Non-pigmented ciliary epithelial cell (primary cell): ENCODE measurements at regions not wholly inside any gene's neighbourhood (a gene's known extent, or its start where the extent isn't known, plus 50 kb on each side); places are given as distances from the start of the nearest gene placed in this dataset.

Experiments used
- DNase-seq: peaks from one replicate; pipeline ENCODE4 v3.0.0-alpha.2; 2010; ENCODE audit warnings: low read depth

DNA sequence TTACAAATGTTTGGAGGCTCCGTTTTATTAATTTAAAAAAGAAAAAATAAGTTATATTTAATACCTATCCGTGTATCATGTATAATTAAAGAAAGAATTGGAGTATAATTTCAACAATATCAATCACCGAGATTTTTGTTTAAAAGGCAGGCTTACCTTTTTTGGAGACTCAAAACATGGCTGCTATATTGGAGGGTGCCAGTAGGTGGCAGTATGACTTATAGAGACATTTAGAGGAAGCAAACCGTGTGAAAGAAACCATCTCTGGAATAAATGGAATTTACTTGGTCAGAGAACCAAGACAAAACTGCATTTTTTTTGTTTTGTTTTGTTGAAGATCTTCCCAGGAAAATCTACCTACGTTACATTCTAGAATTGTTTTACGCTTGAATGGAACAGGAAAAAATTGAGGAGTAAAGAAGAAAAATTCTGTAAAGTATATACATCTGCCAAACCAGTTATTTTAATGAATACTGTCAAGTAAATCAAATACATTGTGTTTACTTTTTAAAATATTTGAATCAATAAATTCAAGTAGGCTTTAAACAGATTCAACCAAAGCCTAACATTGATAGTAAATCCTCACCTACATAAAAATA, 802.6 kb upstream of the ALCAM start:
- DNase-seq, result no peak

DNA sequence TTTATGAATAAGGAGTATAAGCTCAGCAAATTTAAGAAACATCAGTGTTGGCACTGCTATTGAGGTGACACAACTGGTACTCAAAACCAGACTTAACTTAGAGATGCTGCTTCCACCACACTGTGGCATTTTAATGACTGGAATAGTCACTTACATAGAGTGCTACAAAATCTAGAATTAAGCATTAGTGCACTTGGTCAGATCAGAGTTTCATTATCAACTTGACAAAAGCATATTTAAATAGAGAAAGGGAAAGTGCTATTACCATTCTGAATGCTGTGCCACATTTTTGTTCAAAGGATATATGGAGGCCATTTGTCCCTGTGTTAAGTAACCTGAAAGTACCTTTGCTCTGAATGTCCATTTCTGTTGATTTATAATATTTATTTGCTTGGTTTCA, 800.7 kb upstream of the ALCAM start:
- DNase-seq, result no peak

DNA sequence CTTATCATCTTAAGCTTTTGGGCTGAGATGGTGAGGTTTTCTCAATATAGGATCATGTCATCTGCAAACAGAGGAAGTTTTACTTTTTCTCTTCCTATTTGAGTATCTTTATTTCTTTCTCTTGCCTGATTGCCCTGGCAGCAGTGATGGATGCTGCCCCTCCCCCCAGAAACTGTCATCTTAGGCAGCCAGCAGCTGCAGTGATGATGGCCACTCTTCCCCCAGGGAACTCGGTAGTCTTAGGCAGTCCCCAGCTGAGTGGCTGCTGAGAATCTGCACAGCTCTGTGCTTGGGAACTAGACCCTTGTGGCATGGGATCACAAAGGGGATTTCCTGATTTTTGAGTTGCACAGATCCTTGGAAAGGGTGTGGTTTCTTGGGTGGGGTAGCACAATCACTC, 791.1 kb upstream of the ALCAM start:
- no peak for DNase-seq

DNA sequence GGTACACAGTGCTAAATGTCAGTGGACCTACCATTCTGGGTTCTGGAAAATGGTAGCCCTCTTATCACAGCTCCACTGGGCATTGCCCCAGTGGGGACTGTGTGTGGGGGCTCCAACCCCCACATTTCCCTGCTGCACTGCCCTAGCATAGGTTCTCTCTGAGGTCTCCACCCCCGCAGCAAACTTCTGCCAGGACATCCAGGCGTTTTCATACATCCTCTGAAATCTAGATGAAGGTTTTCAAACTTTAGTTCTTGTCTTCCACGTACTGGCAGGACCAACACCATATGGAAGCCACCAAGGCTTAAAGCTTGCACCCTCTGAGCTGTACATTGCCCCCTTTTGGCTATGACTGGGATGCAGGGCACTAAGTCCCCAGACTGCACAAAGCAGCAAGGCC, 788.2 kb upstream of the ALCAM start:
- no peak for DNase-seq

DNA sequence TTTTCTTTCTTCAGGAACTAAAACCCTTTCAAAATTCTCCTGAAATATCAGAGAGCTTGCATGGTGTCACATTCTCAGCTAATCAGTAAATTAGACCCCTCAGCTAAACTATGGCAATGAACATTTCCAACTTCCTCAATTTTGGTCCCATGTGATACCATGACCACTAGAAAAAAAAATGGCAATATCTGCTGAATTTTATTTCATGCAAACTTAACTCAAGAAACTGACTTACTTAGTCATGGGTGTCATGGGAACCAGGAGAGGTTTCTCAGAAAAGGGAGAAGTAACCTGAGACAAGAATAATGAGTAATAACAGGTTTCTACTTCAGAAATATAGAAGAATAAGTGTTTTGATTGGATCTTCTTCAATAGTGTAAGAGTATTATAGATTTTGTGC, 784.6 kb upstream of the ALCAM start:
- no peak for DNase-seq

DNA sequence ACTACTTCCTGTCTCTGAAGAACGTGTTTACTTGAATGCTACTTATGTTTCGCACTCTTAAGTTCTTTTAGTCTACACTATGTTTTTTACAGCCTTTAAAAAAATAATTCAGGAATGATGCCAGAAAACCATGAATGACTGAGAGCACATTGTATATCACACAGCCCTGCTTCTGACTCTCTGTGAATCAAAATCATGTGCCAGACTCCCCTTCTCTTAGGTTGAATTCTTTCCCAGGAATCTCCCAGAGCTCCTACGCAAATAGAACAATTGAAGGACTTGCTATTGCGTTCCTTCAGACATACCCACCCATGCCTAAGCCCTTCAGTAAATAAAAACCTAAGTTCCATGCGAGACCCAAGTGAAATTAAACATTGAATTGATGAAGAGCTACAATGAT, 782.0 kb upstream of the ALCAM start:
- no peak for DNase-seq

DNA sequence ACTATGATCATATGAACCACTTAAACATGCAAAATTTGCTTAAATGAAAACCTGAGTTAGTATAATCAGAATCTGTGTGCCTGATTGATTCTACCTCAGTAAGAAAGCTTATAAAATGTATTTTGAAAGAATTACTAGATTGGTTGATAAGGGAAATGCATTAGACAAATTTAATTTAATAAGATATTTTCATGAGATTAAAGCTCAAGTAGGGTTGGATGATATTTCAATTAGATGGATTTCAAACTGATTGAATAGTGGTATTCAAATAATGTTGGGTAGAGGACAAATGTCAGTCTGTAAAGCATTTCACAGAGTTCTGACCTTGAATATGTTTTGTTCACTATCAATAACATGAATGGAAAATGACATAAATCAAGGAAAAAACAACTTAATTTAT, 780.4 kb upstream of the ALCAM start:
- no peak for DNase-seq

DNA sequence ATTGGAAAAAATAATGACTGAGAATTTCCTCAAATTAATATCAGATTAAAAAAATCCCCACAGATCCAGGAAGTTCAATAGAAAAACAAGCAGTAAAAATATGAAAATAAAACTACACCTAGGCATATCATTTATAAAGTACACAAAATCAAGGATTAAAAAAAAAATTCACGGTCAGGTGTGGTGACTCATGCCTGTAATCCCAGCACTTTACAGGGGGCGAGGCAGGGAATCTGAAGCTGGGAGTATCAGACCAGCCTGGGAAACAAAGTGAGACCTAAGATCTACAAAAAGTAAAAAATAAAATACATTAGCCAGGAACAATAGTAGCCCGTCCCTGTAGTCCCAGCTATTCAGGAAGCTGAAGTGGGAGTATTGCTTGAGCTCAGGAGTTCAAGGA, 778.3 kb upstream of the ALCAM start:
- DNase-seq, result no peak

DNA sequence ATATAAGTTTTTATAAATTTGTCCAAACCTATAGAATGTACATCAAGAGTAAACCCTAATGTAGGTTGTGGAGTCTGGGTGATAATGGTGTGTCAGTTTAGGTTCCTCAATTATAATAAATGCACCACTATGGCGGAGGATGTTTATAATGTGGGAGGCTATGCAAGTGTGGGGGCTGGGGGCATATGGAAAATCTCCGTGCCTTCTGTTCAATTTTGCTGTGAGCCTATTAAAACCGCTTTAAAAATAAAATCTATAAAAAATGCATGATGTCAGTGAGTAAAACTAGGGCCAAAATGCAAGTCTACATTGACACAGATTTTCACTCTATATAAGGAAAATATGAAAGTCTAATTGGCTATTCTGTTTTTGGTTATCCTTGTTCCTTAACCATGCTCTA, 774.9 kb upstream of the ALCAM start:
- DNase-seq, result no peak

DNA sequence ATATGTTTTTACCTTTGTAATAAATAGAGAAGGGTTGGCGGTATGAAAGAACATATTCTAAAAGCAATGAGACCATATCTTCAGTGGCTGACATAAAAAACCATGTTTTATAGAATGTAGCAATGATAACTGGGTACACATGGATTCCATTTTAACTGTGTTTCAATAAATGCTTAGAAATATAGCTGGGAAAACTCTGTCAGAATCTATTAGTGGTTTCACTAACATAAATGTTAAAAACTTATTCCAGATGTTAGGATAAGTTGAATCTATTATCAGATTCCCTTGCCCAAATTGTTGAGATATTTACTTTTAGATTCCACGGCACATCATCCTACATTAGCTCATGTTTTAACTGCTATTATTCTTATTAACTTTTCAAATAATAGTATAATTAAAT, 772.2 kb upstream of the ALCAM start:
- DNase-seq, result no peak

DNA sequence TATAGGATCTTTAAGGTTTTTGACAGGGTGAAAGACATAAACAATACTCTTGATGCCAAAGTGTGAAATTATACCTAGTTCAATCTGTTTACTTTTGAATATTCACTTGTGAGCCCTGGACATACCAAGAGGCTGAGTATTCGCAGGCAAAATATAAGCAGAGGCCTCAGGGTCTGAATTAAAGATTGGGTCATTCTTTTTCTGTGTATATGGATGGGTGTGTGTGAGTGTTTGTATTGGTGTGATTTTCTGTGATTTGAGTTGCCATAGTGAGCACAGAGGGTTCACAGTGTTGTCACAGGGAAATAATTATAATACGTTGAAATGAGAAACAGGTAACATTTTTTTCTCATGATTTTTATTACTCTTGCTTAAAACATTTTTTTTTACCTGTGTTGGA, 770.7 kb upstream of the ALCAM start:
- no peak for DNase-seq

DNA sequence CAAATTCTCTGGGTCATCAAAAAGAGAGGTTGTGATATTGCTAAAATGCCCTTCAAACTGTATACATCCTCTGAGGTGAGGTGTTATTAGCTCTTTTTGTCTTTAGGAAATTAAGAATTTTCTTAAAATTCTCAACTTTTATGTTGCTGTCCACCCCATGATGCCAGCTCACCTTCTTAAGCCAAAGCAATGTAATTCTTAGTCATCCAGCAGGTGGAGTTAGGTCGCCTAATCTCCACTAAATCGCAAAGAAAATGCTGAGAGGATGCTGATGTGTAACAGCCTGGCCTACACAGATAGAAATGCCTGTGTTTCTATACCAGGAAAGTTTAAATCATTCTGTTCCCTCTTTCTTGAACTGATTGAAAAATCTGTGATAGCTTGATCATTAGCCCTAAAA, 770.2 kb upstream of the ALCAM start:
- DNase-seq, result peak; percentile 42

DNA sequence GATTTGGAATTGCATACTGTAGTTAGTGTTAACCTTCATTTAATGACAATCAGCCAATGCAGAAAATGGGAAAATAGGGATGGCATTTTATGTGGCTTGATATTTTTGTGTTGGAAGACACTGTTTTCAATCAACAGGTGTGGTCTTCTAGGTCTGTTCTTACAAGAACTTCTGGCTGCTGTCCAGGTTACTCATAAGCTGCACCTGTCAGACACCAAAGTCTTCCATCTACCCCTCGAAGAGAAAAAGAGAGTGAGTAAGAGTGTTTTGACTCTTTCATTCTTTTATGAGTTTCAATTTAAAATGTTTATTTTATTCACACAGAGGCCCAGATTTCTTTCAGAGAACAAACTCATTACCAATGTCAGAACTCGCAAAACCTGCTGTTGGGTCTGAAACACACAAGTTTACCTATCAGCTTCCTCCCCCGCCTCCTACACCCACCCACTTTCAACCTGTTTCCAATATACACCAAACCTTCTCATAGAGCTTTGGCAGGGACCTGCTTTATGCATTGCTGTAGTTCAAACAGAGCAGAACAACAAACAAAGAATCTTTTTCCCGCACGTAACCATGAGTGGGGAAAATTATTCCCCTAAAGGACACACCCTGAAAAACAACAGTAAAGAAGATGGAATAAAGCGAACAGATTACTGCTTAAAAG, 767.7 kb upstream of the ALCAM start:
- no peak for DNase-seq

DNA sequence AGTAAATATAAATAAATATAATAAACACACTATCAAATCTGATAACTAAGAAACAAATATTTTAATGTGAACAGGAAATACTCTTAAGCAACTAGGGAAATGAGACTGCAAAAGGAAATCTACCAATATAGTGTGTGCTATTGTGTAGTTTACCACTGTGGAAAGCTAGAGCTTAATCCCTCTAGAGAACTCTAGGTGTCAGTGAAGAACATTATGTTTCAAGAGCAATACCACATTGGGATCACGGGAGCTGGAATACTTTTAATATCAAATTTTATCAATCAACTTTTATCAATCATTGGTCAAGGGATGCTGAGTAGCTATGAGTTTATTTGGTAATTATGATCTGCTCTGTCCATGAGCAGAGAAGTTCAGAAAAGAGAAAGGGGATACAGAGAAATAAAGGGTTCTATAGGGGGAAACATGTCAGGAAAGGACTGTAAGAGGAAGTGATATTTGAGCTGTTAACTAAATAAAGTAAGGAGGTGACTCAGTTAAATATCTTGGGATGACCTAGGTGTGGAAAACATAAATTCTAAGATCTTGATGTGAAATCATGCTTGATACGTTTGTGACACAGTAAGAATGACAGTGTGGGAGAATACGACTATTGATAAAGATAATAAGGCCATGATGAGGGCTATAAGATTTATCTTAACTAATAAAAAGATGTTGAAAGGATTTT, 762.2 kb upstream of the ALCAM start:
- no peak for DNase-seq

DNA sequence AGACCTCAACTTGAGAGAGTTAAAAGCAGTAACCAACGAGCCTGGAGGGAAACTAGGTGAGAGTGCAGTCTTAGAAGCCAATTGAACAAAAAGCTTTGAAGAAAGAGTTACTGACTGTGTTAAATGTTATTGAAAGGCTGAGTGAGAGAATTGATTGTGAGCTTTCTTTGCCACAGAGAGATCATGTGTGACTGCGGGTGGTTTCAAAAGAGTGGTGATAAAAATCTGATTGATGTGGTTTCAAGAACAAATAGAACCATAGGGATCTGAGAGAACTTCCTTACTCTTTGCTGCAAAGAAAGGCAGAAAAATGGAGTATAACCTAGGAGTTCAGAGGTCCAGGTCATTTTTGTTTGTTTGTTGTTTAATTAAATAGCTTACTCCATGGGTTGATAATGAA, 759.9 kb upstream of the ALCAM start:
- DNase-seq, result no peak

DNA sequence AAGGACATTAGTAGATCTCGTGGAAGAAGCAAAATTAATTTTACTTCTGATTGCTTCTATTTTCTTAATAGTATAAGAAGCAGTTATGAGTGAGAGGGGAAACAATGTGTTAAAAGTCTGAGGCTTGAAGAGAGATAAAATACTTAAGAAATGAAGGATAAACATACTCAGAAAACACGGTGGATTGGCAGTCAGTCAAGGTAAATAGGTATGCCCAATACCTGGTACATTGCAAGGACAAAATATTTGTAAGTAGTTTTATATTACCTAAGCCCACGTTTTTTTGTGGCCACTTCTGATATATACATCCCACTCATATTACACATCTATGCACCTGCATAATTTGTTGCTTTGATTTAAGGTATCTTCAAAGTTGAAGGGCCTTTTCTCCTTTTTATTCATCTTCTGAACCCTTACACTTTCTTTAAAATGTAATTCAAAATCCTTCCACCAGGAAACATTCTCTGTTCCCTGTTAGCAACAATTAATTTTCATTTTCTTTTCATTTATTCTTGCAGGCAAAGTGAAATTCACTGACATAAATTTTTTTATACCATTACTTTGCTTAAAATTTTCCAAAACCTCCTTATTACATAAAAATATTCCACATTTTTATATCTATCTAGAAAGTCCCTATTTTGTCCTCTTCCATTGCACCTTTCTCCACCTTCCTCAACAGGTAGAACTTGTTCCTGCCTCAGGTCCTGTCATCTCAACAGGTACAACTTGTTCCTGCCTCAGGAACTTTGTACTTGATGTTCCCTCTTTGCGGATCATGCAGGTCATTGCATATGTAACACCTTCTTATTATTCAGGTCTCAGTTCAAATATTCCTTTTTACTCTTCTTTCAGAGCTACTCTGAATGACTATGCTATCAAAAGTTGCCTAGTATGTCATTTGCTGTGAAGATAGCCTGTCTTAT, 755.7 kb upstream of the ALCAM start:
- no peak for DNase-seq

DNA sequence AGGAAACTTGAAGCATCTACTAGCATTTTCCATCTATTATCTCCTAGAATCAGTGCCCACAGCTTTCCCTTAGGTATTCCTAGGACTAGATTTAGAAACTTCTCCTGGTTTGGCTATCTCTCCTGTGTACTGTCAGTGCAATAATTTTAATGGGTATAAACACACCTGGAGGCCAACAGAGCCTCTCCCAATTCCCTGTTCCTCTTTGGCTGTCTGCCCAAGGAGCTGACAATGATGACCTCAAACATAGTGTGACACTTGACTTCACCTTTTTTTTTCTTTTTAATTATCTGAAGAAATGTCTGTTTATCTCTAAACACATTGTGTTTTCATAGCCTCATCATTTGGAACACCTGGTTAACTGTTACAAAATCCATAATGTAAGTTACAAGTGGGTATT, 754.5 kb upstream of the ALCAM start:
- DNase-seq, result no peak

DNA sequence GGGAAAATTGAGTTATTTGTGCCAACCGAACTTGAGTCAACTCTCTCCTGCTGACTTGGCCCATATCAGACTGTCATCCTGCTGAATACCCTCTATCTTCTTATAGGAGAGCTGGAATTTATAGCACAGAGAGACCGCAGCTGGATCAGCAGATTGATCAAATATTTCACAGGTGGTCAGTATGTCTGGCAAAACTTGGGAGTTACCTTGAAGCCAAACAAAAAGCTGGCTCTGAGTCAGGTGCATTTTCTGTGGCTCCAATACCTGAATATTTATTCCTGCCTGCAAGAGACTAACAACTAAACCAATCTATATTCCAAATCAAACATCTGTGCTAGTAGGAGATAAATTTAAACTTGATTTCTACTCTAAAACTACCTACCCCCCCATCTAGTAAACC, 752.1 kb upstream of the ALCAM start:
- no peak for DNase-seq

DNA sequence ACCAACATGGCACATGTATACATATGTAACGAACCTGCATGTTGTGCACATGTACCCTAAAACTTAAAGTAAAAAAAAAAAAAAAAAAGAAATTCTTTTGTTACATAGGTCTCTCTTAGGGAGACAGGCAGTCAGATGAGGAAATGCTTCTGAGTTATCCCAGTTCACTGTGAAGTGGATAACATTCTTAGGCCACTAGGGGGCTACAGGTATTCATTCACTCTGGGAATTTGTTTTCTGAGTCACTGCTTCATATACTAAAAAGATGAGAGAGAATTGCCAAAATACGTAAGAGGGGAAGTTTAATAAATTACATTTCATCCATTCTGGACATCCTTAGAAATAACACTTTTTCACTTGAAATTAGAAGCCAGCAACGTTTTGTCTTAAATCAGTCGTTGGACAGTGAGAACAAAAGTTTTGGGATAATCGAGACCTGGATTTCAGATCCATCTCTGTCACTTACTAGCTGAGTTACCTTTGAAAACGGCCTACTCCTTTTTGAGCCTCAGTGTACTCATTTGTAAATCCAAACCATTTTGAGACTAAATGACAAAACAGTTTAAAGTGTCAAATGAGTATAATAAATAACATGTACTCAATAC, 738.4 kb upstream of the ALCAM start:
- DNase-seq, result no peak

DNA sequence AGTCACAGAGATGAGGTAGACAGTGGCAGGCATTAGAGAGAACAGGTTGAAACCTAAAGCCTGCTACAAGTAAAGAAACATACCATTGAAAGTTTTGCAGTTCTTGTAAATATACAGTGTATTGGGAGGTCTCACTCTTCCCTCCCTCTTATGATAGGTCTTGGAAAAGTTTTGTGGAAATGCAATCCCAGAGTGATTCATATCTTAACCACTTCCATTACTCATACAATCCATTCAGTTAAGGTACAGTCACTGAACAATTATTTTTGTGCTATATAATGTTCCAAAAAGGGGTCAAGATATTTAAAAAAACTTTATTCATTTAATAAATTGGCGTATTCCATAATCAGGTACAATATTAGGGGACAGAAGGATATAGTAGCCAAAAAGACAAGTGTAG, 737.7 kb upstream of the ALCAM start:
- DNase-seq, result peak; percentile 57

DNA sequence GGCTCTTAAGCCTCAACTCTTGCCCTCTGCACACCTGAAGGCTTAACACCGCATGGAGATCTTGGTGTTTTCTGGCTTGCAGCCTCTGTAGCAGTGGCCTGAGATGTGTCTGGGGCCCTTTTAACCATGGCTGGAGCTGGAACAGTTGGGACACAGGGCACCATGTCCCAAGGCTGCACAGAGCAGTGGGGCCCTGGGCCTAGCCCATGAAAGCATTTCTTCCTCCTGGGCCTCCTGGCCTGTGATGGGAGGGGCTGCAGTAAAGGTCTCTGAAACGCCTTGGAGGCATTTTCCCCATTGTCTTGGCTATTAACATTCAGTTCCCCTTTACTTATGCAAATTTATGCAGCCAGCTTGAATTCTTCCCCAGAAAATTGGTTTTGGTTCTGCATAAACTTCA, 735.5 kb upstream of the ALCAM start:
- DNase-seq, result no peak

DNA sequence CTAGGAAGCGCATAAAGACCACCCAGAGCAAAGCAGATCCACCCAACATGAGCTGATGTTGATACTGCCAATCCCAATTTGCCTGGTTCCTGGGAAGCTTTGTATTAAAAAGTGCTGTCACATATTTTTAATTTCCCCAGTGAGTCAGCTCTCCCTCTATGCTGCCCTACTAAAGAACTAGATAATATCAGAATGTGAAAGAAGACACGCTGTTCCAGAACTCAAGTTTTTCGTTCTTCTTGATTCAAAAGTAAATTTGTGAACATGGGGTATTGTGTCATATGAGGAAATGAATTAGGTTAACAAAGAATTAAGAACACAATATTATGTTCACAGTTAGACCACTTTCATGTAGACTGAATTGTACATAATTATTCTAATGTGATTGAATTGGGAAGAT, 734.2 kb upstream of the ALCAM start:
- DNase-seq, result peak; percentile 2
